ENCODE measurements at regions not wholly inside any gene's neighbourhood (a gene's known extent, or its start where the extent isn't known, plus 50 kb on each side); places are given as distances from the start of the nearest gene placed in this dataset.

DNA sequence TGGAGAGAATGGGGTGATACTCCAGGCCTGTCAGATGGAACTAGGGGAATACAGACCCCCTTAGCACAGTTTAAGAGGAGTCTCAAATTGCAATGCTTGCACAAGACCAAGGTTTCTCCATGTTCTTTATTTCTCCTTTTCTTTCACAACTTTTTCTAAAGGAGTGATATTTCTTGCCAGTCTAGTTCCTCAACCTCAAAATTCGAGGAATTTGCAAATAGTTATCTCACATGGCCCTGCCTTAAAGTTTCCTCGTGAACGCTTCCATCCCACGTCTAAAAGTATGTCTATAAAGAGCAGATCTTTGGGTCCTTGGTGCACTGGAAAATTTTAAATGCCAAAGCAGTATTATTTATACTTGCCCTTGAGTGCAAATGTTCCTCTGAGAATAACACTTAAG is 373.8 kb upstream of the KLF4 start:
- Histone ChIP-seq H3K4me1 (ENCODE audit: control insufficient read depth, insufficient read depth, low read length) (no peaks in the 10 kb centered on the region), H3K36me3 (ENCODE audit: control insufficient read depth, insufficient read depth, low read length) (no peaks in the 10 kb centered on the region), H3K9ac (ENCODE audit: low read depth, low read length) (no peak overlapping the region), H3K27me3 (ENCODE audit: control insufficient read depth, insufficient read depth, low read length) (no peaks in the 10 kb centered on the region), H3K4me3 (ENCODE audit: low read depth, low read length) (no peak overlapping the region), H3K9me3 (ENCODE audit: control insufficient read depth, insufficient read depth, low read length) (no peaks in the 10 kb centered on the region)

- no peaks in the 10 kb centered on the region for H3K27me3 ChIP-seq (ENCODE audit: control insufficient read depth, insufficient read depth, low read length)
- no peak overlapping the region for H3K9ac ChIP-seq (ENCODE audit: low read depth, low read length)
These were observed 373.3 kb upstream of the KLF4 start for GRCh38 chr9:107862881-107863280.

DNA sequence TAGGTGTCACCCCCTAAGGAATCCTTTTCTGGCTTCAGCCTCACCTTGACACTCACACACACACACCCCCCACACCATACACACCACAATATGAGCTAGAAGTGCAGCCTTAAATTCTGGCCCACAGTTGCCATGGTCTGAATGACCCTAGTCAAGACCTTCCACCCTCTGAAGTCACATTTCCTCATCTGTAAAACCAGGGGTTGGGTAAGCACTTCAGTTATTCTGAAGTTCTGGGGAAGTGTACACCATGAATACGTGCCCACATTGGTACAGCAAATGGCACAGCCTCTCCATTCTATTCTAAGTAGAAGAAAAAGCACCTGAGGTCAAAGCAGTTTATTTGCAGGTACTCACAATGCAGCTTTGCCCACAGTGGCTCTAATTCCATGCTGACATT is 372.8 kb upstream of the KLF4 start:
- Histone ChIP-seq H3K9ac (ENCODE audit: low read depth, low read length) (no peak overlapping the region), H3K9me3 (ENCODE audit: control insufficient read depth, insufficient read depth, low read length) (no peaks in the 10 kb centered on the region), H3K4me3 (ENCODE audit: low read depth, low read length) (no peak overlapping the region), H3K4me1 (ENCODE audit: control insufficient read depth, insufficient read depth, low read length) (no peaks in the 10 kb centered on the region), H3K36me3 (ENCODE audit: control insufficient read depth, insufficient read depth, low read length) (no peaks in the 10 kb centered on the region), H3K27me3 (ENCODE audit: control insufficient read depth, insufficient read depth, low read length) (no peaks in the 10 kb centered on the region)

More at GRCh38 chr9:107862881-107863280, 373.3 kb upstream of the KLF4 start:
- Histone ChIP-seq H3K9me3 (ENCODE audit: control insufficient read depth, insufficient read depth, low read length) (no peaks in the 10 kb centered on the region), H3K4me1 (ENCODE audit: control insufficient read depth, insufficient read depth, low read length) (no peaks in the 10 kb centered on the region), H3K4me3 (ENCODE audit: low read depth, low read length) (no peak overlapping the region), H3K36me3 (ENCODE audit: control insufficient read depth, insufficient read depth, low read length) (no peaks in the 10 kb centered on the region)

DNA sequence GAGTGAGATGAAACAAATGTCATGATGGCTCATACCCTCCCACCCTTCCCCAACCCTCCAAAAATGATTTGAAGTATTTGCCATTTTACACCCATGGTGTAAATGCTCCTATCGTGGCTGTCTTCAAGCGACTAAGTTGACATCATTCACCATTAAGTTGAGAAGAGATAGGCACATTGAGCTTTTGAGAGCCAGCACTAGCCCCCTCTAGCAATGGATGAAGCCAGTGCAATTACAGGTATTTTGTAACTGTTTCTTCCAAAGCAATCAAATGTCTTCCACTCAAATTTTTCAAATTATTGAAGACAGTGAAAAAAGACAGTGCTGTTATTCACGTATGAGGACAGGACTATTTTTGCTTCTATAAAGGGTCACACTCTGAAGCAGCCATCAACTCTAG is 371.5 kb upstream of the KLF4 start:
- Histone ChIP-seq H3K4me3 (ENCODE audit: low read depth, low read length) (no peak overlapping the region), H3K9ac (ENCODE audit: low read depth, low read length) (no peak overlapping the region), H3K4me1 (ENCODE audit: control insufficient read depth, insufficient read depth, low read length) (no peaks in the 10 kb centered on the region), H3K27me3 (ENCODE audit: control insufficient read depth, insufficient read depth, low read length) (no peaks in the 10 kb centered on the region), H3K9me3 (ENCODE audit: control insufficient read depth, insufficient read depth, low read length) (no peaks in the 10 kb centered on the region), H3K36me3 (ENCODE audit: control insufficient read depth, insufficient read depth, low read length) (no peaks in the 10 kb centered on the region)

- H3K4me3 ChIP-seq (ENCODE audit: low read depth, low read length) = no peak overlapping the region
- H3K9me3 ChIP-seq (ENCODE audit: control insufficient read depth, insufficient read depth, low read length) = no peaks in the 10 kb centered on the region
- no peaks in the 10 kb centered on the region for H3K4me1 ChIP-seq (ENCODE audit: control insufficient read depth, insufficient read depth, low read length)
- no peak overlapping the region for H3K9ac ChIP-seq (ENCODE audit: low read depth, low read length)
- no peaks in the 10 kb centered on the region for H3K36me3 ChIP-seq (ENCODE audit: control insufficient read depth, insufficient read depth, low read length)
- no peaks in the 10 kb centered on the region for H3K27me3 ChIP-seq (ENCODE audit: control insufficient read depth, insufficient read depth, low read length)
These were observed 368.7 kb upstream of the KLF4 start for GRCh38 chr9:107858260-107858659.

- H3K9me3 ChIP-seq (ENCODE audit: control insufficient read depth, insufficient read depth, low read length) = no peaks in the 10 kb centered on the region
- no peak overlapping the region for H3K4me3 ChIP-seq (ENCODE audit: low read depth, low read length)
- H3K36me3 ChIP-seq (ENCODE audit: control insufficient read depth, insufficient read depth, low read length) = no peaks in the 10 kb centered on the region
- no peak overlapping the region for H3K9ac ChIP-seq (ENCODE audit: low read depth, low read length)
- H3K27me3 ChIP-seq (ENCODE audit: control insufficient read depth, insufficient read depth, low read length) = no peaks in the 10 kb centered on the region
- H3K4me1 ChIP-seq (ENCODE audit: control insufficient read depth, insufficient read depth, low read length) = no peaks in the 10 kb centered on the region
These were observed 367.1 kb upstream of the KLF4 start for GRCh38 chr9:107856633-107857032.

GRCh38 chr9:107855164-107855563 is 365.6 kb upstream of the KLF4 start:
- H3K4me3 ChIP-seq (ENCODE audit: low read depth, low read length) = no peak overlapping the region
- no peak overlapping the region for H3K9ac ChIP-seq (ENCODE audit: low read depth, low read length)
- H3K4me1 ChIP-seq (ENCODE audit: control insufficient read depth, insufficient read depth, low read length) = no peaks in the 10 kb centered on the region
- no peaks in the 10 kb centered on the region for H3K9me3 ChIP-seq (ENCODE audit: control insufficient read depth, insufficient read depth, low read length)
- no peaks in the 10 kb centered on the region for H3K27me3 ChIP-seq (ENCODE audit: control insufficient read depth, insufficient read depth, low read length)
- H3K36me3 ChIP-seq (ENCODE audit: control insufficient read depth, insufficient read depth, low read length) = no peaks in the 10 kb centered on the region

DNA sequence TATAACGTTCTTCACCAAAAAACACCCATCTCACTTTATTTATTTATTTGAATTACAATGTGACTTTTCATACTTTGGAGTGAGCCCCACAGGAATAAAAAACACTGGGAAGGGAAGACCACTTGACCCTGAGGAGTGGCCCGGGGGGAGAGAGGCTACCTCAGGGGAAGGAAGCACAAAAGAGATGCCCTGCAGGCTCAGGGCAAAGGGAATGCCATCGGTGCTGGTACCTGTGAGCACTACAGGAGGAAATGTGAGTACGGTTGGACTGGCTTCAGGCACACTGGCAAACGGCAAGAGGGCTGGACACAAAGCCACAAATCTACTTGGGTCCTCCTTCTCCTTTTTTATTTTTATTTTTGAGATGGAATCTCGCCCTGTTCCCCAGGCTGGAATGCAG is 363.9 kb upstream of the KLF4 start:
- H3K36me3 ChIP-seq (ENCODE audit: control insufficient read depth, insufficient read depth, low read length) = no peaks in the 10 kb centered on the region
- no peaks in the 10 kb centered on the region for H3K4me1 ChIP-seq (ENCODE audit: control insufficient read depth, insufficient read depth, low read length)
- H3K4me3 ChIP-seq (ENCODE audit: low read depth, low read length) = no peak overlapping the region
- no peak overlapping the region for H3K9ac ChIP-seq (ENCODE audit: low read depth, low read length)
- no peaks in the 10 kb centered on the region for H3K9me3 ChIP-seq (ENCODE audit: control insufficient read depth, insufficient read depth, low read length)
- H3K27me3 ChIP-seq (ENCODE audit: control insufficient read depth, insufficient read depth, low read length) = no peaks in the 10 kb centered on the region

DNA sequence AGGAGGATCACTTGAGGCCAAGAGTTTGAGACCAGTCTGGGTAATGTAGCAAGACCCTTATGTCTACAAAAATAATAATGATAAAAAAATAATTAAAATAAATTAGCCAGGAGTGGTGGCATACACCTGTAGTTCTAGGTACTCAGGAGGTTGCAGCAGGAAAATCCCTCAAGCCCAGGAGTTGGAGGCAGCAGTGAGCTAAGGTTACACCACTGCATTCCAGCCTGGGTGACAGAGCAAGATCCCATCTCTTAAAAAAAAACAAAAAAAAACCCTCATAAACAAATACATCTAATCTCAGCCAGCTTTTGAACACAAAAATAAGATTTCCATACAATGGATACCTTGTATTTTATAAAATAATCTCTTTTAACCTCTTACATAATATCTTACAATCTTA is 363.3 kb upstream of the KLF4 start:
- H3K4me1 ChIP-seq (ENCODE audit: control insufficient read depth, insufficient read depth, low read length) = peaks cover 2% of the 10 kb centered on the region
- H3K9ac ChIP-seq (ENCODE audit: low read depth, low read length) = no peak overlapping the region
- no peak overlapping the region for H3K4me3 ChIP-seq (ENCODE audit: low read depth, low read length)
- H3K9me3 ChIP-seq (ENCODE audit: control insufficient read depth, insufficient read depth, low read length) = no peaks in the 10 kb centered on the region
- no peaks in the 10 kb centered on the region for H3K27me3 ChIP-seq (ENCODE audit: control insufficient read depth, insufficient read depth, low read length)
- H3K36me3 ChIP-seq (ENCODE audit: control insufficient read depth, insufficient read depth, low read length) = no peaks in the 10 kb centered on the region

- Histone ChIP-seq H3K4me3 (ENCODE audit: low read depth, low read length) (no peak overlapping the region), H3K27me3 (ENCODE audit: control insufficient read depth, insufficient read depth, low read length) (no peaks in the 10 kb centered on the region), H3K9me3 (ENCODE audit: control insufficient read depth, insufficient read depth, low read length) (no peaks in the 10 kb centered on the region), H3K4me1 (ENCODE audit: control insufficient read depth, insufficient read depth, low read length) (peaks cover 2% of the 10 kb centered on the region), H3K9ac (ENCODE audit: low read depth, low read length) (no peak overlapping the region), H3K36me3 (ENCODE audit: control insufficient read depth, insufficient read depth, low read length) (no peaks in the 10 kb centered on the region)
These were observed 361.1 kb upstream of the KLF4 start for GRCh38 chr9:107850653-107851052.

GRCh38 chr9:107847978-107848964 is 358.7 kb upstream of the KLF4 start:
- no peak overlapping the region for H3K9ac ChIP-seq (ENCODE audit: low read depth, low read length)
- H3K27me3 ChIP-seq (ENCODE audit: control insufficient read depth, insufficient read depth, low read length) = no peaks in the 10 kb centered on the region
- peaks cover 2% of the 10 kb centered on the region for H3K4me1 ChIP-seq (ENCODE audit: control insufficient read depth, insufficient read depth, low read length)
- no peak overlapping the region for H3K4me3 ChIP-seq (ENCODE audit: low read depth, low read length)
- no peaks in the 10 kb centered on the region for H3K9me3 ChIP-seq (ENCODE audit: control insufficient read depth, insufficient read depth, low read length)
- H3K36me3 ChIP-seq (ENCODE audit: control insufficient read depth, insufficient read depth, low read length) = no peaks in the 10 kb centered on the region

- Histone ChIP-seq H3K9me3 (ENCODE audit: control insufficient read depth, insufficient read depth, low read length) (no peaks in the 10 kb centered on the region), H3K27me3 (ENCODE audit: control insufficient read depth, insufficient read depth, low read length) (no peaks in the 10 kb centered on the region), H3K4me1 (ENCODE audit: control insufficient read depth, insufficient read depth, low read length) (no peaks in the 10 kb centered on the region), H3K4me3 (ENCODE audit: low read depth, low read length) (no peak overlapping the region), H3K9ac (ENCODE audit: low read depth, low read length) (no peak overlapping the region), H3K36me3 (ENCODE audit: control insufficient read depth, insufficient read depth, low read length) (no peaks in the 10 kb centered on the region)
These were observed 353.0 kb upstream of the KLF4 start for GRCh38 chr9:107842530-107842929.

Data from iPS-15b (cell line).